Left cardiac atrium (tissue), 4 donors: ENCODE measurements at regions not wholly inside any gene's neighbourhood (a gene's known extent, or its start where the extent isn't known, plus 50 kb on each side); places are given as distances from the start of the nearest gene placed in this dataset.
"Not testable (repeated sequence)": the region's sequence is repeated elsewhere in the genome, so short reads cannot be mapped to it uniquely, and the experiment has no call there.

ENCODE experiments used
- ATAC-seq, 2 donors: fragments of 200-7000 bp; cut with Tn5 transposase; one replicate each; pipeline ENCODE4 v1.9.1; 2020; ENCODE audit warnings: mild to moderate bottlenecking in 2 of 2, moderate library complexity in 2 of 2
- DNase-seq: peaks from one replicate; pipeline ENCODE4 v3.0.0-alpha.2; 2020
- intact Hi-C, 2 donors: fragments of 100-400 bp; cut with DNase I; formaldehyde crosslinking; loops; one replicate each; pipeline versions ENCODE4 v1.14.1 to v1.15.1; 2022 to 2023
- donor health status: DM: no; HTN: yes; CAD: no.
- donor health status: DM: no; HTN: yes; CAD: no; lungs with severe emphysema.
- donor health status: DM: yes; HTN: yes; CAD: no.
- donor health status: Dilated cardiomyopathy.

DNA sequence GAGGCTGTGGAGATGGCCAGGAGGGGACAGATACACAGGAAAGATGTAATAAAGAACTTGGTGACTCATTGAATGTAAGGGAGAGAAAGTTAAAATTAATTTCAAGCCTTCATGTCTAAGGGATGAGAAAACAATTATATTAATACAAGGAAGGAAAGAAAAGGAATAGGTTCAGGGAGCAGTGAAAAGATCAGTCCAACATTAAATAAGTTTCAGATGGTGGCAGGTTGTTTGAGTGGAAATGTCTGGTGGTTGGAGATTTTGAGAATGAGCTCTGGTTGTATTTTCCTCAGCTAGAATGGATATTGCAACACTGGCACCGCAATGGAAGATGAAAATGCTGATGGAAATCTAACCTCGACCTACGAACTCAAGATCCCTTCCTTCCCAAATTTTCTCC, 304.3 kb downstream of the COL12A1 start:
- ATAC-seq (no peak), DNase-seq (no peak)

DNA sequence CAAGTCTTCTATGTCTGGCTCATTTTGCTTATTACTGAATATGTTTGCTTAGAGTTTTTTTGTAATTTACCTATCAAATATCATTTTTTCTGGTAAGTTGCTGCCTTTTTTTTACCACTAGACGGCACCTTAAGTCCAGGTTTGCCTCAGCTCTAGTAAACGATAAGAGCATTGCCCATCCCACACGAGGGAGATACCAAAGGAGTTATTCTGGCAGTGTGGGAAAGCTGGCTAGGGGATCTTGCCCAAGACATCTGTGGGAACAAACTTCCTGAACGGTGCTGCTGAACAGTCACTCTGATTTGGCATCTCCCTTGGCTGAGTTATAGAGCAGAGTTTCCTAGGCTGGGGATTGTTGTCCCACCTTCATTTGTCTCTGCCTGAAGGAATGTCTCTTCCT, 306.4 kb downstream of the COL12A1 start:
- intact Hi-C loops: loop anchor here in 1 of 2 donors (10.0 kb wide), 1 partner anchor 75 kb away; no protein-coding TSS in a partner anchor
- DNase-seq (no peak), ATAC-seq (no peak)

More for the DNA sequence above, 304.3 kb downstream of the COL12A1 start:
- intact Hi-C loops: no loop called here

DNA sequence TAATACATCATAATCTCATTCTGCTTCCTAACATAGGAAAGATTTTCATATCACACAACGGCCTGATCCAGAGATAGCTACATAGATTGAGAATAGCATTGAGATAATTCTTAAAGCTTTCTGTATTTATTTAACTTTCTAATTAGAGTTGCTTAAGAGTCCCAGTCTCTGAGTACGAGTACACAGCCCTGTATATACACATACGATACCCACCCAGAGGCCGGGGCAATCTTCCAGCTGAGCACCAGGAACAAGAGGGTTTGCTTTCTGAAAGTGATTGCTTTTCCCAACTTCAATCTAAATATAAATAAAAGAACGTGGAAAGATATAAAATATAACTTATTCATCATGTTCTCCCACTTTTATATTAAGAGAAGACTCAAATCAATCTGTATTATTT, 313.8 kb downstream of the COL12A1 start:
- intact Hi-C loops: loop anchor here in 1 of 2 donors (10.0 kb wide), 1 partner anchor 83 kb away; no protein-coding TSS in a partner anchor
- ATAC-seq (no peak), DNase-seq (no peak)

DNA sequence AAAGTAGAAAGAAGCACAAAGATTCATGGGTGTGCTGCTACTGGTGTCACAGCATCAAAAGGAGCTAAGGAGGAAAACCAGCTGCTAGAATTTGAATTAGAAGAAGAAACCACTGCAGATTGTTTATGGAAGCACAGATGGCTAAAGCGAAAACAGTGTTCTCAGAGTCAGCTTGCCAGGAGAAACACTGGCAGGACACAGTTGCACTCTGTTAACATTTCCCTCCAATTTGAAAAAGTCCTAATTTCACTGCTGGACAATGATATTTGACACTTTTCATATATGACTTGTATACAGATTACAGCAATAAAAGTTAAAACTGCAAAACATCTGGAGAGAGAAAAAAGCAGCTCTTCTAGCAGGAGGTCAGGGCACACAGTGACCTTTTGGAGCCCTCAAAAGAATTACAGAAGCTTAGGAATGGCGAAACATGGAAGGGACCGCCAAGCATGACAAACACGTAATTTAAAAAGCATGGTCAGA, 314.5 kb downstream of the COL12A1 start:
- DNase-seq (peak; percentile 31), ATAC-seq (peak; percentile 27 to 78)
- intact Hi-C loops: loop anchor here in 1 of 2 donors (10.0 kb wide), 1 partner anchor 83 kb away; no protein-coding TSS in a partner anchor

DNA sequence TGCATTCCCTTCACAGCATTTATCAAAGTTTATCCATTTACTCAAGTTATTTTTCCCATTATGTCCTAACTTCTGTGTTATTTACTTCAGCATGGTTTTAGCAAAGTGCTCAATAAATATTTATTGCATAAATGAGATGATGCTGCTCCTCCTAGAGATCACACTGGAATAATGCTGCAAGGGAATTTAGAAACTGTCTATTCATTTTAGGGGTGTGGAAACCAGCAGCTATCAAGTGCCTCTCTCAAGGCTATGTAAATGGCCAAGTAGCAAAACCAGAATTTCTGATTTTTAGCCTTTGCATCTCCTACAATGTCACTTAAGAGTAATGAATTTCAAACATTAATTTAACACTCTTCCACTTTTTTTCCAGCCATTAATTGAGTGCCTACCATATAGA, 316.2 kb downstream of the COL12A1 start:
- ATAC-seq (no peak), DNase-seq (no peak)
- intact Hi-C loops: loop anchor here in 1 of 2 donors (10.0 kb wide), 1 partner anchor 85 kb away; no protein-coding TSS in a partner anchor

DNA sequence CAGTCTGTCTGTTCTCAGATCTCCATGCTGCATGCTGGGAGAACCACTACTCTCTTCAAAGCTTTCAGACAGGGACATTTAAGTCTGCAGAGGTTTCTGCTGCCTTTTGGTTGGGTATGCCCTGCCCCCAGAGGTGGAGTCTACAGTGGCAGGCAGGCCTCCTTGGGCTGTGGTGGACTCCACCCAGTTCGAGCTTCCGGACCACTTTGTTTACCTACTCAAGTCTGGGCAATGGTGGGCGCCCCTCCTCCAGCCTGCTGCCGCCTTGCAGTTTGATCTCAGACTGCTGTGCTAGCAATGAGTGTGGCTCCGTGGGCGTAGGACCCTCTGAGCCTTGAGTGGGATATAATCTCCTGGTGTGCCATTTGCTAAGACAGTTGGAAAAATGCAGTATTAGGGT, 317.1 kb downstream of the COL12A1 start:
- ATAC-seq, intact Hi-C loops, DNase-seq: not testable (repeated sequence)

DNA sequence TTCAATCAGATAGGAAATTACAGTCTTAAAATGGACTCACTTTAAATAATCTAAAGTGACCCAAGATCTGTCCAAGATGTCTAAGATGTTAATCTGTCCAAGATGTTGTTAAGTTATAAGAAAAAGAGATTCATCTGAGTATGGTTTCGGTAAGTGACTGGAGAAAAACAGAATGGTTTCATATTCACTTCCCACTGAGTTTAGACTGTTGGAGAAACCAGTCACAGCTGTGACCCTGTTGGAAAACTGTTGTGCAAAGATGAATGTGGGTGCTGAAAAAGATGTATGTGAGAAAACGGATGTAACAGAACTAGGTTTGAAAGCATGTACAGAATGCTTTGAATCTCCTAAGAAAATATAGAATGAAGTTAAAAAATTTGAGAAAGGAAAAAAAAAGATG, 325.9 kb downstream of the COL12A1 start:
- DNase-seq (no peak), ATAC-seq (no peak)
- intact Hi-C loops: no loop called here

DNA sequence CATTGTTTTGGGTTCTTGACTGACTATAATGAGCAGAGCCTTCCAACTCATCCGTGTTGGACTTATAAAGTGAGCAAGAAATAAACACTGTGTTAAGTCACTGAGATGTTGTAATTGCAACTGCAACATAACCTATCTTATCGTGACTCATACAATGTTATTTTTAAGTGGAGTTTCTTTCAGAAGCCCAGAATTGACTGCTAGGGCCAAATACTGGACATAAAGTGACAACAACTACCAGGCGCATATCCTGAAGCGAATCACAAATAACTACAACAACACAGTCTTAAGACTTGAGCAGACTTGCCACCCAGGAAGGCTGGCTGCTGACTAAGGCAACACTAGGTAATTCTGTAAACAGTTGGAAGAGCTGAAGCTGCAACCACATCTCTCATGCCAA, 326.6 kb downstream of the COL12A1 start:
- intact Hi-C loops: no loop called here
- ATAC-seq: peak; percentile 27 to 77
- no peak for DNase-seq

DNA sequence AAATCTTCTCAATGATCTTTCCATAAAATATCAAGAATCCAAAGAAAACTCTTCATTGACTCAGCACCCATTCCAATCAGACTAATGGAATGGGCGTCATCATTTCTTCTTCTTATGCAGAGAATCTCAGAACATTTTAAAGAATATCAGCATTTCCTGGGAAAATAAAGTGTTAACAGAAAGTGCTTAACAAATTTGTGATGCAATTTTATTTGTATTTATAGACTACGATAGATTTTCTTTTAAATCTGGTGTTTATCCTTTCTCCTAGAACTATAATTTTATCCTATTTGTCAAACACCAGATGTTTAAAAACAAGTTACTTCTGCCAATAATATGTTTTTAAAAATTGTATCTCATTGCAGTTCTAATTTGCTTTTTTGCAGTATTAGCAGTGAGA, 330.7 kb downstream of the COL12A1 start:
- DNase-seq (no peak), ATAC-seq (no peak)
- intact Hi-C loops: no loop called here

DNA sequence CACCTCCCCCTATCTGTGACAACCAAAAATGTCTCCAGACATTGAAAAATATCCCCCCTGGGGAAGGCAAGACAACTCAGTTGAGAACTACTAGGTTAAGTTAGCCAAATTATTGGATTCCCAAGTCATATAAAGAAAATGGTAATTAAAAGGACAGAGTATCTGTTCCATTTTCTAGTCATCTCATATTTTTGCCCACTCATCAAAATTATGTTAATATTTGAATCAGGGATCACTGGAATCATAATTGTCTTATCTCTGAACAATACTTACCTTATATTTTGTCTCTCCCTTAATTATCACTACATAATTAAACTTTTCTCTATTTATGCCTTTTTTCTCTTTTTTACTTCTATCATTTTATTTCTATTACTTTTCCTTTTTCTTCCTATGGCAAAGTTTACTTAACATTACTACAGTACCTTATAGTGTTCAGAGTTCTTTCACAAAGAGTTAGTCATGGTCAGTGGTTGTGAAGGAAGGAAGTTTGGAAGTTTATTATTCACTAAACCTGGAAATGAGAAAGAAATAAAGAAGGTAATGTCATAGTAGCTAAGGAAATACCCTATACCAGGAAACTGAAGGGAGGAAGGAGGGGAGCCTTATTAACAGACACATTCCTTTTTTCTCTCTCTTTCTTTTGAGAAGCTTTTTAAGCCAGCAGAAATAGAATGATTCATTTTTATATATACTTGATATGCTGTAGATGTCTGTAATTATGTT, 332.9 kb downstream of the COL12A1 start:
- DNase-seq: no peak
- intact Hi-C loops: no loop called here
- ATAC-seq: no peak

DNA sequence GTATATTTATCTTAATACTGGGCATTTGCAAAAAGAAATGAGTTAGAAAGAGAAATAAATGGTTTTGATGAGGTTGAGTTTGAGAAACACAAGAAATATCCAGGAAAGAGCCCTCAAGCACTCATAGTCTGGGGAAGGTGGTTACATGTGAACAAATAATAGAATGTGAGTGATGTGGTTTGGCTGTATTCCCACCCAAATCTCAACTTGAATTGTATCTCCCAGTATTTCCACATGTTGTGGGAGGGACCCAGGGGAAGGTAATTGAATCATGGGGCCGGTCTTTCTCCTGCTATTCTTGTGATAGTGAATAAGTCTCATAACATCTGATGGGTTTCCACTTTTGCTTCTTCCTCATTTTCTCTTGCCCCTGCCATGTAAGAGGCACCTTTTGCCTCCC, 334.1 kb downstream of the COL12A1 start:
- ATAC-seq (no peak), DNase-seq (no peak)
- intact Hi-C loops: no loop called here

DNA sequence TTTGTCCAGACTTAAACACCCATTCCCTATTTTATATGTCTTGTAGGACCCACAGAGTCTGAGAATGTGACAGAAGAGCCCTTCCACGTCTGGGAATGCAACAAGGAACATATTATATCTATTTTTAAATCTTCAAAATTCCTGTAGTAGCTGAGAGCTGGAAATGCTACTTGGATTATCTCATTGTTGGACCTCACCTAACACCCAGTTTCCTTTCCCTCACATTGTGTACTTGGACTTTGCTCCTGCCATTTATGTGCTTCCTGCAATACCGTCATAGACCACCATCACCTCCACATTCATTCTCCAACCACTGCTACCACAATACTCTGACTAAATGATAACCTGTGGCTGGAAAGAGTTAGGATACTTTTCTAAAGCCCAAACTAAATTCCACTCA, 335.4 kb downstream of the COL12A1 start:
- DNase-seq (no peak), ATAC-seq (no peak)
- intact Hi-C loops: no loop called here

DNA sequence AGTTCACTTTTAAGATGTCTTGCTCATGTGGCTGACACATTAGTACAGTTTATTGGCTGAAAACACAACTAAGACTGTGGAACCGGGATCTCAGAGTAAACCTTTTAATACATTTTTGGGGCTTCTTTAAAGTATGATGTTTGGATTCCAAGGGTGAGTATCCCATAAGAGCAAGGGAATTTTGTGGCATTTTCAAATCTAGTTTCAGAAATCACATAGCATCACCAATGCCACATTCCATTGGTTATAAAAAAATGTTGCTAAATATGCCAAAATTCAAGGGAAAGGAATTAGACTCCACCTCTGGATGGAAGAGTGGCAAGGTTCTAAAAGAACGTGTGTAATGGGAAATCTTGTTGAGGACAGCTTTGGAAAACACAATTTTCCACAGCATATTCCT, 338.6 kb downstream of the COL12A1 start:
- intact Hi-C loops: no loop called here
- ATAC-seq (no peak), DNase-seq (no peak)

DNA sequence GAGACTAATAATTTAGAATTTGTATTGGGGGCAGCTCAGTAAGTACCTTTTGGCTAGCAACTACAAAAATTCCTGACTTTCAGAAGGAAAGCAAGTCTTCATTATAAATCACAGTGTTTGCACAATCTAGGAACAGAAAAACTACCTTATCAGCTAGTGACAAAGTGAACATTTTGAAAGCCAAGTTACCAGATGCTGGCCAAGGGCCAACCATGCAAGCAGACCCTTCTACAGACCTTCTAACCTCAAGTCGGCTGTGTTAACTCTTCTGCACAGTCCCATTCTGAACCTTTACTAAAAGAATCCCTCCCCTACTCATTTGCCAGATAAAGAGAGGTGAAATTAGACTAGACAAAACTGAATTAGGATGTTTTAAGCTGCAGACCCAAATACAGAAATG, 341.9 kb downstream of the COL12A1 start:
- no peak for DNase-seq
- no peak for ATAC-seq
- intact Hi-C loops: no loop called here

DNA sequence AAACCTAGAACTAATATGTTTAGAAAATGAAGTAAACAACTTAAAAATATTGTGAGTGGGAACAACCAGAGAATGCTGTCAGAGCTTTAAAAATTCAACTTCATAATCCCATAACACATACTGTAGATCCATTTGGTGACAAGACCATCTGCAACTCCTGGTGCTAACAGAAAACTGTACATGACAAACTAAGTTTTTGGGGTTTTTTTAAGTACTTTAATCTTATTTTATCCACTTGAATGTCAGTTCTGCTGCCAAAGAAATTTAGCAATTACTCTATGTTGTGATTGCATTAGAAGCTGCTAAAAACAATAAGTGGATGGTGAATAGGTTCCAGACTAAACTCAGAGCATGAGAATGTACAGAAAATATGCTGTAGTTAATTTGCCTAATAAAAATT, 345.4 kb downstream of the COL12A1 start:
- DNase-seq (no peak), ATAC-seq (no peak)
- intact Hi-C loops: no loop called here

DNA sequence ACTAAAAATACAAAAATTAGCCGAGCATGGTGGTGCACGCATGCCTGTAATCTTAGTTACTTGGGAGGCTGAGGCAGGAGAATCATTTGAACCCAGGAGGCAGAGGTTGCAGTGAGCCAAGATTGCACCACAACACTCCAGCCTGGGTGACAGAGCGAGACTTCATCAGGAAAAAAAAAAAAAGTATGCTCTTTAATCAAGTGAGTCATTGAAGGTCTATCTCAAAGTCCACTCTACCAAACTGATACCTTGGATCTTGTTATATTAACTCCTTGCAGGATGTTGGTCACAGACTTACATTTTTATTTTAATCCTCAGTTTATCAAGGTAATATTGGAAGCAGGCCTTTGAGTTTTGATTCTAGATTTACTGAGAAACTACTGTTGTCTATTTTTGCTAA, 348.7 kb downstream of the COL12A1 start:
- DNase-seq (no peak), ATAC-seq (no peak)
- intact Hi-C loops: no loop called here

DNA sequence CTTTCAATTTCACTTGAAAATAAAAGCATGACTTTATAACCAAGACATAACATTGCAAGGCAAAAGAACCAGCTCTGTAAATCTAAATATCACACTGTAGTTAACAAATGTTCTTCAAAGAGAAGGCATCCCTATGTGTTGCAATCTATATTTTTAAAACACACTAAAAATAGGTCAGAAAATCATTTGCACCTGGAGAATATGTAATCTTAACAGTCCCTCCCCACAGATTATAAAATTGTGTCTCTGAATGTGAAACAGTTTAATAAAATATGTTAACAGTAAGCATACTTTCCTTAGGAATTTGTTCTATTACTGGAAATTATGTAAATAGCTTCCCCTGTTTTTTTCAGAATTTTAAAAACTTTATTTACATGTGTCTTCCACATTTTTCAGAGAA, 351.9 kb downstream of the COL12A1 start:
- intact Hi-C loops: no loop called here
- ATAC-seq (no peak), DNase-seq (no peak)

DNA sequence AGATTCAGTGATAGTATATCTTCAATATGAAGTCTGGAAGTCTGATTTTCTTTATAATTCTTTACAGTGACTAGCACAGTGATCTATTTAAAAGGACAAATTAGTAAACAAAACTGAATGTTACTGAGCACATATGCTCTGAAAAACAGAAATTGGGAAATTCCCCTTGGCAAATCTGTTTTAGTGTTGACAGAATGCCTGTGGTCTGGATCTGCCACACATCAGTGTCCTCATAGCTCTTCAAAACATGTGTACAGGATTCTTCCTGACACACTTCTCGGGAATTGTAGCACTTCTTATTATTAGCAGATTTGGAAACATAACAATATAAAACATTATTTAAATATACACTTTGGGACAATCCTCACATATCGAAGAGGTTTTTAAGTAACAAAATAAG, 354.3 kb downstream of the COL12A1 start:
- ATAC-seq (no peak), DNase-seq (no peak)
- intact Hi-C loops: no loop called here

DNA sequence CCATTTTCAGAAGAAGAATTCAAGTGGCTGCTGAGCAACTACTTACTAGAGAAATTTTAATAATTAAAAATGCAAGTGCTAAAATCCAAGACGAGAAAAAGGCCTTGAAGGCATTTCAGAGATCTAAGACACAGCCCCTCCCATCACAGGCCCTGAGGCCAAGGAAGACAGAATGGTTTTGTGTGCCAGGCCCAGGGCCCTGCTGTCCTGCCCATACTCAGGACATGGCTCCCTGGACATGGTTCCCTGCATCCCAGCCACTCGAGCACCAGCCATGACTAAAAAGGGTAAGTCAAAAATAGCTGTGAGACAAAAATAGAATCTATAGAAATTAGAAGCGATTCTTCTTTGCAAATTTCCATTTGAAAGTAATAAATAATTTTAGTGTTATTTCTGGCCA, 364.9 kb downstream of the COL12A1 start:
- intact Hi-C loops: no loop called here
- ATAC-seq: no peak
- no peak for DNase-seq

DNA sequence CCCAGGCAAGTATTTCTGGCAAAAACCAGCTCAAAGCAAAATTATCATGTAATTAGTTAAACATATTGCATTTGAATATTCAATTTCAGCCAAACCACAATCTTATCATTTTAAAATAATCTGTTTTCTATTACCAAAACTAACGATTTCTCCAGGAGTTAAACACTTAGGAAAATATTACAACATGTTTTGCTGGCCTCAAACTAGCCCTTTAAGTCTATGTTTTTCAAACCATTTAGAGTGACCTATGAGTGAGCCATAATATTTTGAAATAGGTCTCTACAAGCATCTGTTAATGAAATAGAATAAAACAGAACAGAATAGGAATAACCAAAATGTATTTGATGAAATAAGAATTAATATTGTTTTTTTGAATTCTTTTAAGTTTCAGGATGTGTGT, 370.9 kb downstream of the COL12A1 start:
- ATAC-seq (no peak), DNase-seq (no peak)
- intact Hi-C loops: no loop called here

DNA sequence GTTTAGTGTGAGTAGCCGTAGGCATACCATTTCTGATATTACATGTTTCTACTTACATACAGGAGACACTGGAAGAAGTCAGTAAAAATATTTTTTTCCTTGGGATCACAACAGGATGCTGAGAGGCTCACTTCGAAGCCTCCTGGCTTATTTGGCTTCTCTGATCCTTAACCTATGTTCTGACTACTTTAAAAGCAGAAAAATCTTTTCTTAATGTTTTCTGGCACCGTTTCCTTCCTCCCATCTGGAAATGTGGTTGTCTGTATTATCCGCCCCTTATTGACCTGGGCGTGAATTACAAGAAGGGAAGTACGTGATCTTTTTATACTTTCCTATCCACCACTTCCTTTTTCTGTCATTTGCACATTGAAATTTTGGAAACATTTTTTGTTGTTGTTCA, 379.6 kb downstream of the COL12A1 start:
- intact Hi-C loops: no loop called here
- DNase-seq (no peak), ATAC-seq (no peak)
